ENCODE measurements at regions not wholly inside any gene's neighbourhood (a gene's known extent, or its start where the extent isn't known, plus 50 kb on each side); places are given as distances from the start of the nearest gene placed in this dataset.

DNA sequence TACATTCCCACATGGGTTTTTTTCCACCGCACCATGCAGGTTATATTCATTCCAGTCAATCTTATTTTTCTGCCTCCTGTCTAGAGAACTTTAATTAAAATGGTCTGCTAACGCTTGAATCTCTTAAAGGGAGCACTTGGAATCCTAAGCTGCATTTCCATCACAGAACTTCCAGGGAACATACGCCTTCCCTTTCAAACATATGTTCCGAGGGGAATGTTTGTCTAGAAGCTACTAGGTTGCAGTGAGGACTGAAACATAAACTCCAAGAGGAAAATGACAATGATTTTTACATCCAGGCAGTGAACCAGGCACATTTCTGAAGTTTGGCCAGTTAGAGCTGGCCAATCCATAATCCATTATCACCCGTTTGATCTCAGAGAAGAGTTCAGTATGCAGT lies 375.5 kb upstream of the NRP1 start:
- TF ChIP-seq EZH2 (IDR thresholded peaks at IDR 0.05; ENCODE audit: borderline replicate concordance, low read depth, low read length, poor library complexity, severe bottlenecking) (no peak), CTCF (conservative IDR thresholded peaks at IDR 0.05; ENCODE audit: low read depth, low read length) (no peak)
